Endothelial cell of umbilical vein (primary cell): ENCODE measurements at regions not wholly inside any gene's neighbourhood (a gene's known extent, or its start where the extent isn't known, plus 50 kb on each side); places are given as distances from the start of the nearest gene placed in this dataset.

Experiments
- BruUV-seq: library from RNA; stranded (reverse); fragments of 400-500 nt; replicated peaks from 2 replicates; lab custom pipeline; 2021; lab: Mats Ljungman, UMichigan
- CTCF ChIA-PET: fragments of 300-600, 350-600 bp; sonication (Branson Sonifier 250); formaldehyde crosslinking; loops from one replicate; lab custom pipeline; 2021; ENCODE audit warnings: antibody characterized with exemption, inconsistent platforms; lab: Charles Lee
- POLR2A ChIA-PET: fragments of 300-600, 350-600 bp; sonication (Branson Sonifier 250); formaldehyde crosslinking; loops from one replicate; lab custom pipeline; 2021; ENCODE audit warnings: antibody characterized with exemption, inconsistent platforms; lab: Charles Lee
- DNase-seq: peaks from one replicate; pipeline ENCODE4 v3.0.0-alpha.2; 2011; ENCODE audit warnings: low read depth, low spot score
- FAIRE-seq: peaks from 2 replicates; lab custom pipeline; 2011; peaks lifted over from hg19 to GRCh38; lab: Jason Lieb, UNC
- H2AFZ ChIP-seq: 2 replicates; pipeline ENCODE4 v1.6.0; 2012; ENCODE audit warnings: low read depth, low read length, control low read depth, inconsistent platforms
- H3K27ac ChIP-seq: 2 replicates; pipeline ENCODE4 v1.5.1; 2011; ENCODE audit warnings: low read depth, mild to moderate bottlenecking, control low read depth, low read length, moderate library complexity; ENCODE audit not compliant: insufficient read depth
- H3K27me3 ChIP-seq, 2 experiments: 2 replicates each; pipeline versions ENCODE4 v1.6.0 to v1.6.1; 2011; ENCODE audit warnings: low read length in 2 of 2, mixed read lengths in 1 of 2; ENCODE audit not compliant: control insufficient read depth in 2 of 2, insufficient read depth in 2 of 2
- H3K36me3 ChIP-seq, 2 experiments: 2 replicates in 1 of 2; 3 replicates in 1 of 2; pipeline ENCODE4 v1.5.1; 2011; ENCODE audit warnings: low read length in 2 of 2, mild to moderate bottlenecking in 1 of 2, moderate library complexity in 1 of 2; ENCODE audit not compliant: control insufficient read depth in 2 of 2, insufficient read depth in 2 of 2; ENCODE audit errors: extremely low read depth in 1 of 2
- H3K4me1 ChIP-seq: 3 replicates; pipeline ENCODE4 v1.5.1; 2011; ENCODE audit warnings: mild to moderate bottlenecking, low read length; ENCODE audit not compliant: control insufficient read depth, insufficient read depth; ENCODE audit errors: extremely low read depth
- H3K4me2 ChIP-seq: 2 replicates; pipeline ENCODE4 v1.6.1; 2011; ENCODE audit warnings: low read length, control low read depth, mixed read lengths; ENCODE audit not compliant: insufficient read depth
- H3K4me3 ChIP-seq, 3 experiments: fragments of 200-600 bp in 1 of 3; sonication (generic), shearing (Covaris generic) in 1 of 3; replicated peaks in 1 of 3; 2 replicates each; pipeline ENCODE4 v1.5.1; 2011 to 2016; ENCODE audit warnings: control low read depth in 3 of 3, low read length in 3 of 3, mild to moderate bottlenecking in 2 of 3, inconsistent platforms in 1 of 3, low read depth in 1 of 3, moderate library complexity in 1 of 3; ENCODE audit not compliant: insufficient read depth in 1 of 3
- H3K79me2 ChIP-seq: 2 replicates; pipeline ENCODE4 v1.6.0; 2012; ENCODE audit warnings: low read length, inconsistent platforms; ENCODE audit not compliant: control insufficient read depth, insufficient read depth
- H3K9ac ChIP-seq: replicated peaks from 2 replicates; pipeline ENCODE3; 2011; ENCODE audit warnings: low read length, control low read depth; ENCODE audit not compliant: insufficient read depth; ENCODE audit errors: extremely low read depth
- H3K9me1 ChIP-seq: replicated peaks from 3 replicates; pipeline ENCODE4 v1.6.0; 2011; ENCODE audit warnings: mild to moderate bottlenecking, low read length; ENCODE audit not compliant: control insufficient read depth, insufficient read depth; ENCODE audit errors: extremely low read depth
- H3K9me3 ChIP-seq: replicated peaks from 2 replicates; pipeline ENCODE4 v1.5.1; 2012; ENCODE audit warnings: low read length, inconsistent platforms; ENCODE audit not compliant: control insufficient read depth, insufficient read depth
- H4K20me1 ChIP-seq: replicated peaks from 2 replicates; pipeline ENCODE3; 2011; ENCODE audit warnings: mild to moderate bottlenecking, low read length; ENCODE audit not compliant: control insufficient read depth, insufficient read depth; ENCODE audit errors: extremely low read depth
- CTCF ChIP-seq, 2 donors: IDR thresholded peaks; 1 replicate in 1 of 2; 2 replicates in 1 of 2; pipeline ENCODE4 v1.5.1; 2011; ENCODE audit warnings: low read length in 2 of 2, mild to moderate bottlenecking in 2 of 2, moderate library complexity in 2 of 2, control low read depth in 1 of 2, inconsistent platforms in 1 of 2, low read depth in 1 of 2; ENCODE audit not compliant: insufficient read depth in 1 of 2; ENCODE audit errors: extremely low read depth in 1 of 2
- EZH2 ChIP-seq: IDR thresholded peaks from 2 replicates; pipeline ENCODE4 v1.6.1; 2012; ENCODE audit warnings: borderline replicate concordance, low read depth, mild to moderate bottlenecking, moderate library complexity, low read length, inconsistent platforms; ENCODE audit not compliant: severe bottlenecking
- FOS ChIP-seq: IDR thresholded peaks from 2 replicates; pipeline ENCODE4 v1.6.1; 2011; ENCODE audit warnings: mild to moderate bottlenecking, low read length, moderate library complexity, borderline replicate concordance; ENCODE audit not compliant: insufficient read depth
- GATA2 ChIP-seq: IDR thresholded peaks from 2 replicates; pipeline ENCODE4 v1.7.0; 2011; ENCODE audit warnings: low read depth, mild to moderate bottlenecking, moderate library complexity, mixed read lengths, low read length; ENCODE audit not compliant: insufficient read length, insufficient read depth
- JUN ChIP-seq: IDR thresholded peaks from 2 replicates; pipeline ENCODE4 v1.6.1; 2011; ENCODE audit warnings: borderline replicate concordance, low read depth; ENCODE audit not compliant: insufficient read length, insufficient read depth
- MAX ChIP-seq: IDR thresholded peaks from 2 replicates; pipeline ENCODE4 v1.6.1; 2011; ENCODE audit not compliant: insufficient read depth, insufficient read length
- MYC ChIP-seq: IDR thresholded peaks from one replicate; pipeline ENCODE4 v1.6.1; 2011; ENCODE audit warnings: mild to moderate bottlenecking, low read depth, low read length
- POLR2A ChIP-seq: IDR thresholded peaks from 2 replicates; pipeline ENCODE4 v1.6.1; 2012; ENCODE audit warnings: low read depth, mild to moderate bottlenecking, control low read depth, low read length
- POLR2AphosphoS5 ChIP-seq: IDR thresholded peaks from 2 replicates; pipeline ENCODE4 v1.6.1; 2012; ENCODE audit warnings: low read depth, mild to moderate bottlenecking, control low read depth, low read length, moderate library complexity; ENCODE audit not compliant: insufficient read depth
- dilution Hi-C: fragments of 300-500 bp; cut with MboI; formaldehyde crosslinking; loops from one replicate; pipeline ENCODE4 v1.15.0; 2019; ENCODE audit warnings: low sequenced_read_pairs; ENCODE audit not compliant: extremely low pct_ligation_motif_present
- intact Hi-C: fragments of 100-400 bp; cut with micrococcal nuclease; formaldehyde crosslinking; loops from one replicate; pipeline ENCODE4 v1.10.0; 2022

- BruUV-seq: no TSS peak
- Histone ChIP-seq H3K79me2 (no peaks in the 10 kb centered on the region), H3K4me3 (no peak overlapping the region), H3K27ac (no peak overlapping the region), H3K4me2 (no peak overlapping the region), H3K27me3 (no peaks in the 10 kb centered on the region), H3K4me1 (no peaks in the 10 kb centered on the region), H2AFZ (no peak overlapping the region), H3K9ac (no peak overlapping the region), H3K36me3 (no peaks in the 10 kb centered on the region), H3K9me1 (no peaks in the 10 kb centered on the region), H3K9me3 (peaks cover 9% of the 10 kb centered on the region), H4K20me1 (no peaks in the 10 kb centered on the region)
- FAIRE-seq (no peak), DNase-seq (no peak)
- TF ChIP-seq JUN (no peak), EZH2 (no peak), GATA2 (no peak), POLR2AphosphoS5 (no peak), MYC (no peak), CTCF (IDR thresholded peaks at IDR 0.05; ENCODE audit: extremely low read depth in 1 of 2, insufficient read depth in 1 of 2, low read depth in 1 of 2, low read length in 2 of 2) (no peak), POLR2A (no peak), MAX (no peak), FOS (no peak)
- POLR2A ChIA-PET: no interaction called here
- intact Hi-C loops (no loop called here), dilution Hi-C loops (no loop called here)
- CTCF ChIA-PET: no interaction called here
Observed at GRCh38 chr2:2755990-2756389, 424.9 kb upstream of the MYT1L start.
